ENCODE measurements at regions not wholly inside any gene's neighbourhood (a gene's known extent, or its start where the extent isn't known, plus 50 kb on each side); places are given as distances from the start of the nearest gene placed in this dataset.
"Not testable (repeated sequence)": the region's sequence is repeated elsewhere in the genome, so short reads cannot be mapped to it uniquely, and the experiment has no call there.

DNA sequence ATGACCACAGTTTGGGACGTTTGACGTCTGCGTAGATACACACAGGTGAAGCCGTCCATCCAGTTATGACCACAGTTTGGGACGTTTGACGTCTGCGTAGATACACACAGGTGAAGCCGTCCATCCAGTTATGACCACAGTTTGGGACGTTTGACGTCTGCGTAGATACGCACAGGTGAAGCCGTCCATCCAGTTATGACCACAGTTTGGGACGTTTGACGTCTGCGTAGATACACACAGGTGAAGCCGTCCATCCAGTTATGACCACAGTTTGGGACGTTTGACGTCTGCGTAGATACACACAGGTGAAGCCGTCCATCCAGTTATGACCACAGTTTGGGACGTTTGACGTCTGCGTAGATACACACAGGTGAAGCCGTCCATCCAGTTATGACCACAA is 243.8 kb upstream of the HDAC4 start:
- not testable (repeated sequence) for H3K4me1 ChIP-seq; H3K36me3 ChIP-seq; H3K4me3 ChIP-seq; H3K27me3 ChIP-seq; H3K27ac ChIP-seq; DNase-seq; H3K9me3 ChIP-seq (replicated peaks)

DNA sequence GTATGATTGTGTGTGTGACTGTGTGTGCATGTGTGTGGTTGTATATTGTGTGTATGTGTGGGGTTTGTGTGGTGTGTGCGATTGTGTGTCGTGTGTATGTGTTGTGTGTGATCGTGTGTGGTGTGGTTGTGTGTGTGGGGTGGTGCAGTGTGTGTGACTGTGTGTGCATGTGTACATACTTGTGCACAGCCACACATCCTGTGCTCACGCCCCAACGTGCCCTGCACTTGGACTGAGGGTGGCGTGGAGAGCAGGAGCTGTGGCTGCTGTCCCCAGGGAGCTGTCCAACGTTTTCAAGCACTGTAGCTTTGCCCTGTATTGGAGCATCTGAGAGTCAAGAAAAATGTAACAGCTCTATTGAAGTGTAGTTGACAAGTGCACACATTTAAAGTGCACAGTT is 243.2 kb upstream of the HDAC4 start:
- Histone ChIP-seq H3K9me3 (replicated peaks) (no peaks in the 10 kb centered on the region), H3K4me3 (no peak overlapping the region), H3K4me1 (0 out of 2 replicates have a peak, but pooled peaks cover 2% of the 10 kb centered on the region), H3K27ac (no peak overlapping the region), H3K27me3 (no peaks in the 10 kb centered on the region), H3K36me3 (no peaks in the 10 kb centered on the region)
- peak; percentile 31 to 39 for DNase-seq

DNA sequence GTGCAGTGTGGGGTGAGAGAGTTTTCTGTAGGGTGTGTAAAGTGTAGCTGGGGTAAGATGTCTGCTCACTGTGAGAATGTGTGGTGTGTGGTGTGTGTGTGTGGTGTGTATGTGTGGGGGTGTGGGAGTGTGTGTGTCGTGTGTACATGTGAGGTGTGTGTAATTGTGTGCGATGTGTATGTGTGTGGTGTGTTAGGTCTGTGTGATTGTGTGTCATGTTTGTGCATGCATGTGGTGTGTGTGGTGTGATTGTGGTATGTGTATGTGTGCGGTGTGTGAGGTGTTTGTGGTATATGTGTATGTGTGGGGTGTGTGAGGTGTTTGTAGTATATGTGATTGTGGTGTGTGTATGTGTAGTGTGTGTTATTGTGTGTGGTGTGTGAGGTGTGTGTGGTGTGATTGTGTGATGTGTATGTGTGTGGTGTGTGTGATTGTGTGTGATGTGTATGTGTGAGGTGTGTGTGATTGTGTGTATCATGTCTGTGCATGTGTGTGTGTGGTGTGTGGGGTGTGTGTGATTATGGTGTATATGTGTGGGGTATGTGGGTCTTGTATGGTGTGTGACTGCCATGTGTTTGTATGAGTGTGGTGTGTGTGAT is 241.7 kb upstream of the HDAC4 start:
- H3K4me1 ChIP-seq = no peaks in the 10 kb centered on the region
- DNase-seq = no peak

DNA sequence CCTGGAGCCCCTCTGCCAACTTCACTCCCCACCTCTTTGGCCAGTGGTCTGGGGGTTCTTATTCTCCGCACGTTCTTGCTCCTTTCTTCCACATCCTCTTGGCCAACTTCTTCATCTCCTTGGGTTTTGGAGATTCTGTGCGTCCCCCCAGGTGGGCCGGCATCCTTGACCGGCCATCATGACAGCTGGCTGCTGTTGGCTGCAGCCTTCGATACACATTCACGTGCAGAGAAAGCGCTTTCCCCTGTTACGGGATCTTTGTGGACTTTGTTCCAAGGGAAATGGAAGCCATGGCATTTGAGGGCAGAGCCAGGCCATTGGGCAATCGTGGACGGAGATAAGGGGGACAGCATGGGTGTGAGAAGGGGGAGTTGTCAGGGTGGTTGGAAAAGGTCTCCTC is 241.1 kb upstream of the HDAC4 start:
- H3K36me3 ChIP-seq; H3K9me3 ChIP-seq (replicated peaks); H3K27me3 ChIP-seq; DNase-seq; H3K27ac ChIP-seq; H3K4me3 ChIP-seq; H3K4me1 ChIP-seq: not testable (repeated sequence)

More for the DNA sequence above, 241.7 kb upstream of the HDAC4 start:
- Histone ChIP-seq H3K4me3 (no peak overlapping the region), H3K9me3 (replicated peaks) (no peaks in the 10 kb centered on the region), H3K36me3 (no peaks in the 10 kb centered on the region), H3K27me3 (no peaks in the 10 kb centered on the region), H3K27ac (no peak overlapping the region)

DNA sequence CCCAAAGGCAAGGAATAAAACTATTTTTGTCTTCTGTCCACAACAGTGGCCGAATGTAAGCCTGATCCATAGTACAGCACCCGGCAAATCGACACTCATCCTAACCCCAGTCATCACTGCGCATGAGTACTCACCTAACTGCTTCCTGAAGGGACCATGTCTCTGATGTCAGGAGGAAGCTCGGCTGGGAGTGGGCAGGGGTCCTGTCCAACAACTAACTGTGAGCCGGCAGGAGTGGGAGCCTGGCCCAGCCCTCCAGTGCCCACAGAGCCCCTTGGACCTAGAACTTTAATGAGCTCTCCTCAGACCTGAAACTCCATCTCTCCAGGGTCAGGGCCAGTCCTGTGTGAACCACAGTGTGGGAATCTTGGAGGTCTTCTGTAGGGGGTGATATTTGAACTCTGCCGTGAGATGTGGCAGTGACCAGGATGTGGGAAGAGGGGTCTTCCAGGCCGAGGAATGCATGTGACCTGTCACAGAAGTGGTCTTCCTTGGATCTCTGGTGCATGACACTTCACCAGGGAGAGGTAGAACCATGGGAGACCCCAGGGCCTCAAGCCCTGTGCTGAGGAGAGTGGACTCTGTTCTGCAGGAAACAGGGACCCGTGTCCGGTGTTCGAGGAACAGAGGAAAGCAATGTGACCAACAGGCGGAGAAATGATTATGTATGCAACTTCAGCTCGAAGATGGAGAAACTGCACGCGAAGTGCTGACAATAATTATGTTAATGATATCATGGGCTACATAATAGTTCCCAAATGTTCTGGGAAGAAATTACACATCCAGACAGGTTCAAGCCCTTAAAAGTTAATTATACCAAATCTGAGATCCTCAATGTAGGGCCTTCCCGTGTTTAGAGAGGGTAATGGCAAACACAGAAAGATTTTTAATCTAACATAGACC is 240.1 kb upstream of the HDAC4 start:
- no peaks in the 10 kb centered on the region for H3K9me3 ChIP-seq (replicated peaks)
- DNase-seq = no peak
- H3K36me3 ChIP-seq = no peaks in the 10 kb centered on the region
- H3K4me3 ChIP-seq = no peak overlapping the region
- no peaks in the 10 kb centered on the region for H3K27me3 ChIP-seq
- no peaks in the 10 kb centered on the region for H3K4me1 ChIP-seq
- no peak overlapping the region for H3K27ac ChIP-seq

DNA sequence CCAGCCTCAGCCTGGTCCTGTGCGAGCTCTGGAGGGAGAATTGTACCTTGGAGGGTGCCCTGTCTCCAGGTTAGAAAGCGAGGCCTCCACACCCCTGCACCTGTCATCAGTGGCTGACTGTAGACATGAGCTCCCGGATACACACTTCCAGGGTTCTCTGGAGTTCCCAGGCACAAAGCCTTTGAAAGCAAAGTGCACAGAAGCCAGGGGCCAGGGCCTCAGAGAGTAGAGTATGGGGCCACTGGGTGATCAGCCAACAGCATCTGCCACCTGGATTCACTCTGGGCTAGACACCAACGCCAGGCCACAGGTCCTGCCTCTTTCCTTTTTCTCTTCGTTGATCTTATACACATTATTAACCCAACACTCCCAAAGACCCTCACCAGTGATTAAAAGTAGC is 239.4 kb upstream of the HDAC4 start:
- no peaks in the 10 kb centered on the region for H3K4me1 ChIP-seq
- no peak for DNase-seq
- H3K4me3 ChIP-seq = no peak overlapping the region
- no peaks in the 10 kb centered on the region for H3K27me3 ChIP-seq
- no peak overlapping the region for H3K27ac ChIP-seq
- H3K36me3 ChIP-seq = no peaks in the 10 kb centered on the region
- H3K9me3 ChIP-seq (replicated peaks) = no peaks in the 10 kb centered on the region

DNA sequence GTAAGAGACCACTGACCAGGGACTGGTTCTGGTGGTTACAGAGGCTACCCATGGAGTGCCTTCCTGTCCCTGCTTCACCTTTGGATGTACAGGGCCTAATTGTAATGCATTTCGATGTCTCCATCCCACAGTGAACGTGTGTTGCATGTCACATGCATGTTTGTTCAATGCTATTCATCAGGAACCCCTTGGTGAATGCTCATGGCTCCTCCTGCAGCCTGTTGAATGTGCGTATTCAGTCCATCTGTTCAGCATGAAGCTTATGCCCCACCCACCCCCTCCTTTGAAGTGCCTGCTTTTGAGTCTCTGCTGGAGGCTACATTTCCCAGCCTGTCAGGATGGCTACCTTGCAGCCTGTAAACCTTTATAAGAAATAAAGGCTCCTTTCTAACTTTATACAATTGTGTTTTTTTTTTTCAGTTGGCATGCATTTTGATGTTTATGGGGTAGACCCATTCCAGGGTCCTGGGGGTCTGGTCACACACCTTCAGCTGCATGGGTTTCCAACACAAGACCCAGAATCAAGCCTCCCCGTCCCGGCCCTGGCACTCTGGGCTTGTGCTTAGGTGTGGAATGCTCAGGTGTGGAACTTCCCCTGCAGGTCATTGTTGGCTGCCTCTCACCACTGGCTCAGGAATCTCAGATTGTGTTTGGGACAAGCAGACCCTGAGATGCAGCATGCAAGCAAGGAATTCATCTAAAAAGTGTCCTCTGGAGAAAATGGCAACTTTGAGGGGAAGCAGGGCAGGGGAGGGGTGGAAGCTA is 238.8 kb upstream of the HDAC4 start:
- no peak for DNase-seq
- no peaks in the 10 kb centered on the region for H3K27me3 ChIP-seq
- H3K9me3 ChIP-seq (replicated peaks) = no peaks in the 10 kb centered on the region
- no peak overlapping the region for H3K4me3 ChIP-seq
- no peak overlapping the region for H3K27ac ChIP-seq
- no peaks in the 10 kb centered on the region for H3K4me1 ChIP-seq
- no peaks in the 10 kb centered on the region for H3K36me3 ChIP-seq

DNA sequence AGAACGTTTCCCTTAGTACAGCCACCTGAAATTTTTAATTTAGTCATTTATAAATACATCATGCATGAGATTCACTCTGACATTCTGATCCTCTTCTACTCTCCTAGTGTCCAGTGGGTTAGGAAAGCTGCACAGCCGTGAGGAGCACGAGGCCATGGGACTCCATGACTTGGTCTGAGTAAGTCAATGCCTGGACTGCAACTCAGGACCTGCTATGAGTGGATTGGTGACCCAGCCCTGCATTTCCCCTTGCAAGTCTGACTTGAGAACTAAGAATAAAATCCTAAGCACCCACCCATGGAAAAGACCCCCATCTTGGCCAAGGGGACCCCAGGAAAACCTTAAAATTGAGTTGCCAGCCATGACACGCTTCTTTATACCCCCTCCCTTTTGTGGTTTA is 237.6 kb upstream of the HDAC4 start:
- no peak overlapping the region for H3K27ac ChIP-seq
- DNase-seq = no peak
- no peaks in the 10 kb centered on the region for H3K36me3 ChIP-seq
- H3K27me3 ChIP-seq = no peaks in the 10 kb centered on the region
- H3K4me3 ChIP-seq = no peak overlapping the region
- H3K4me1 ChIP-seq = no peaks in the 10 kb centered on the region
- H3K9me3 ChIP-seq (replicated peaks) = no peaks in the 10 kb centered on the region

DNA sequence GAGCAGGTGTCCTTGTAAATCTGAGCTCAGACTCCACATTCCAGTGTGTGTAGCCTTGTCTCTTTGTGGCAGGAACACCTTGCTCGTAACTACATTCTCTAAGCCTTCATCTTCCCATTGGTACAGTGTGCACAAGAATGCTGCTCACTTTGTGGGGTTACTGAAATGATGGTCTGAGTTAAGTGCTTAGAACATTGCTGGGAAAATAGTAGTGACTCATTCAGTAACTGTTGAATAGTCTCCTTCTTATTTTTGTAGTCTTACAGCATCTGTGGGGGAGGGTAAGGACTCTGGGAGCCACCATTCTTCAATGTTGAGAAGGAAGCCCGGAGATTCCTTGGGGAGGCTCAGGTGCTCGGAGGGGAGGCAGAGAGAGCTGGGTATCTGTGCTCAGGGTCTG is 236.0 kb upstream of the HDAC4 start:
- Histone ChIP-seq H3K4me3 (no peak overlapping the region), H3K9me3 (replicated peaks) (no peaks in the 10 kb centered on the region), H3K27ac (no peak overlapping the region), H3K27me3 (no peaks in the 10 kb centered on the region), H3K4me1 (no peaks in the 10 kb centered on the region), H3K36me3 (no peaks in the 10 kb centered on the region)
- no peak for DNase-seq

DNA sequence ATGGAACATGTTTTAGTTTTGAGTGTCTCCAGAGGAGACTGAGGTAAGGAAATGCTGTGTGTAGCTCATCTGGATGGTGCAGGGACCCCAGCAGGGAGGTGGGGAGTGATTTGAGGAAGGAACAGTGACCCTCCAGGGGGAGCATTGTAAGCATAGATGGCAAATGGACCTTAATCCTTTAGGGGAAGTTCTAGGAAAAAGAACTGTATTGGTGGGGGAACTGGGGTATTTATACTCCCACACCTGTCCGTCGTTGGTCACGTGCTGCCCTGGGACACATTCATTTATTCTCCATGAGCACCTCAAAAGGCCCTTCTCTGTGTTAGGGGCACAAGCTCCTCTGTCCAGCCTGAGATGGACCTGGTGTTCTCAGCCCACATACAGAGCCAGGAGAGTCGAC is 233.9 kb upstream of the HDAC4 start:
- Histone ChIP-seq H3K27ac (no peak overlapping the region), H3K4me1 (no peaks in the 10 kb centered on the region), H3K9me3 (replicated peaks) (no peaks in the 10 kb centered on the region), H3K4me3 (no peak overlapping the region), H3K27me3 (no peaks in the 10 kb centered on the region), H3K36me3 (no peaks in the 10 kb centered on the region)
- DNase-seq = no peak

DNA sequence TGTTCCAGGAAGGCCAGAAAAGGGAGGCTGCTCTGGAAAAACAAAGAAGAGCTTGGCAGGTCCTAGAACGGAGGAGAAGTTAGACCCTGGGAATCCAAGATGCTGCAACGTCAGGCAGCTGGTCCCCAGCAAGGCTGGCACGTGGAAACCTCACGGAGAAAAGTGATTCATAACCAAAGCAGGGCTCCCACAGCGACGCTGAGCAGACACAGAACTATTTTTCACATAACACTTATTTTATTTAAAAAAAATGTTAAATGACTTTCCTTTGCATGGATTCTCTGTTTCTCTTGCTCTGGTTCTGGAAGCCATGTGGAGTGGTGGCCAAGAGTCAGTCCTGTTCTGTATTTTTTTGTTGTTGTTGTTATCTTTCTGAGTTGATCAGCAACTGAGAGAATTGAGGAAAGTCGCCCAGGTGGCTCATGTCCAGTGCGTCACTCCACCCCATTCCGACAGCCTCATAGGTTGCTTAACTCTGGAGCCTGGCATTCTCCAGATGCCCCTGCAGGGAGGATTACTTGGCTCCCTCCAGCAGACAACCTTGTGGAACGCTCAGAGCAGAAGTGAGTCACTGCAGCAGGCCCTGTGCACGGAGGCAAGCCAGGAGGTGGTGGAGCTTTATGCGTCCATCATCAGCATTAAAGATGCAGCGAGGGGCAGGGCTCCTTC is 229.9 kb upstream of the HDAC4 start:
- H3K27ac ChIP-seq = no peak overlapping the region

DNA sequence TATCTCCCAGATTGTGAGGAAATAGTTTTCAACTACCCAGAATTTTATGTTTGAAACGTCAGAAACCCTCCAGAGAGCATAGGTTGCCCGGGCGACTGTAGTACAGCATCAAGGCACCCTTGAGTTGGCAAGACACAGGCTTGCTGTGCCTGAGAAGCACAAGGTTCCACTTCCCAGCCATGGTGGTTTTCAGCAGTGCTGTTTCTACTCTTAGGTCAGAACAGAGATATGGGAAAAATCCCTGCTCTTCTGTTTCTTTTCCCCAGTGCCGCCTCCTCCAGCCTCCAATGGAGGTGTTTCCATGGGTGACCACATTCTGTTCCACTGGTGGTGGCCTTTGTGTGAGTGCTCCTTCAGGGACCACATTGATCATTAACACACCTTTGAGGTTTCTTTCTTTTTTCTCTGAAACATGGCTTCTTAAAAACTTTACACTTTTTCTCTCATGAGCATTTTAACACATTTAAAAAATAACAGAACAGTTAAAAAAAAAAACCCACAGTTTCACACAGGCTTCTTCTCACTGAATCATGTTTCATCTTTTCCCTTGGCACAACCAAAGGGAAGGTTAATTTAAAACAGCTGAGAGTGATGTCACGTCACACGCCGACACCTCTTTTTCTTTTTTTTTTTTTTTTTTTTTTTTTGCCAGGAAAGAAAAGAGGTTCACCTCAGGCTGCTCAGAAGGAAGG is 229.3 kb upstream of the HDAC4 start:
- Histone ChIP-seq H3K4me3 (no peak overlapping the region), H3K27ac (no peak overlapping the region), H3K36me3 (no peaks in the 10 kb centered on the region), H3K4me1 (no peaks in the 10 kb centered on the region), H3K27me3 (peaks cover 9% of the 10 kb centered on the region; the same call in 1 of the 2 replicates), H3K9me3 (replicated peaks) (no peaks in the 10 kb centered on the region)
- no peak for DNase-seq

More for the DNA sequence above, 229.9 kb upstream of the HDAC4 start:
- no peak for DNase-seq
- no peak overlapping the region for H3K4me3 ChIP-seq
- no peaks in the 10 kb centered on the region for H3K4me1 ChIP-seq
- peaks cover 7% of the 10 kb centered on the region; the same call in 1 of the 2 replicates for H3K27me3 ChIP-seq
- no peaks in the 10 kb centered on the region for H3K36me3 ChIP-seq
- no peaks in the 10 kb centered on the region for H3K9me3 ChIP-seq (replicated peaks)

DNA sequence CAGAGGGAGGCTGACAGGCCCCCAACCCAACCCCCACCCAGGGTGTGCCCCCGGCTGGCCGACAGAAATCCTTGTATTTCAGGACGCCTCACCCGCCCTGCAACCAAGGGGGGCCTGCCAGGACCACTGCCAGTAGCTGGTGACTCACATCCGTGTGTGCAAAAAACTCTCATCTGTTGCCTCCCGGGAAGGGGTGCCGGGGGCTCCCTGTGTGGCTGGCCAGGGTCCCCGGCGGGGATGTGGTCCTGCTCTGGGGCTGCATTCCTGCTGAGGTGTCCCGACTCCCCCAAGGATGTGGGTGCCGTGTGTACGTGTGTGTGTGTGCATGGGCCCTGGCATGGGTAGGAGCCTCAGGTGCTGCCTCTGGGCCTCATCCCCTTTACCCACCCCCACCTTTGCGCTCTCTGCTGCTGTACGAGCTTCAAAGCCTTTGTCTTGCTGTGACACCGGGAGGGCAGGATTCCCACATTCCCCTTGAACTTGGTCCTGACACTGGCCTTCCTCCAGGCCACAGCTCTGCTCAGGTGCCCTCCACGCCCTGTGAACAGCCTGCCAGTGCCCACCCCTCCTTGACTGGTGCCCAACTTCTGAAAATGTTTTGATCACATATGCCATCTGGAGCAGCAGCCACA is 226.3 kb upstream of the HDAC4 start:
- Histone ChIP-seq H3K4me1 (no peaks in the 10 kb centered on the region), H3K9me3 (replicated peaks) (no peaks in the 10 kb centered on the region), H3K36me3 (no peaks in the 10 kb centered on the region), H3K27me3 (peaks cover 9% of the 10 kb centered on the region; the same call in 1 of the 2 replicates), H3K27ac (no peak overlapping the region), H3K4me3 (no peak overlapping the region)
- no peak for DNase-seq
